ENCODE measurements at regions not wholly inside any gene's neighbourhood (a gene's known extent, or its start where the extent isn't known, plus 50 kb on each side); places are given as distances from the start of the nearest gene placed in this dataset.

GRCh38 chr3:95456835-95457234, 1357.6 kb upstream of the EPHA6 start:
- Histone ChIP-seq H3K4me1 (ENCODE audit: insufficient read depth) (peaks cover 5% of the 10 kb centered on the region), H3K27me3 (no peaks in the 10 kb centered on the region), H2AFZ (no peak overlapping the region), H3K4me3 (no peak overlapping the region), H3K36me3 (replicated peaks; ENCODE audit: insufficient read depth, low read depth) (no peaks in the 10 kb centered on the region), H3K4me2 (no peak overlapping the region), H3K9me2 (replicated peaks; ENCODE audit: insufficient read depth) (no peaks in the 10 kb centered on the region), H3K79me2 (no peaks in the 10 kb centered on the region), H3K9me3 (ENCODE audit: low read depth) (no peaks in the 10 kb centered on the region), H3K27ac (no peak overlapping the region), H4K20me1 (ENCODE audit: insufficient read depth, poor library complexity, severe bottlenecking) (no peaks in the 10 kb centered on the region)
- TF ChIP-seq CTCF (IDR thresholded peaks at IDR 0.05; ENCODE audit: poor library complexity) (no peak), EZH2 (IDR thresholded peaks at IDR 0.05; ENCODE audit: borderline replicate concordance) (no peak), EZH2phosphoT487 (IDR thresholded peaks at IDR 0.05; ENCODE audit: low read depth, severe bottlenecking, unreplicated experiment) (no peak)
- DNase-seq (ENCODE audit: low spot score) = no peak

GRCh38 chr3:95459706-95460105, 1354.7 kb upstream of the EPHA6 start:
- H3K4me3 ChIP-seq = no peak overlapping the region
- DNase-seq (ENCODE audit: low spot score) = no peak
- H4K20me1 ChIP-seq (ENCODE audit: insufficient read depth, poor library complexity, severe bottlenecking) = no peaks in the 10 kb centered on the region
- H3K27ac ChIP-seq = no peak overlapping the region
- H3K4me2 ChIP-seq = no peak overlapping the region
- no peaks in the 10 kb centered on the region for H3K9me3 ChIP-seq (ENCODE audit: low read depth)
- 64% methylated on average over 3 of the region's 3 CpGs for WGBS (ENCODE audit: low lambda C conversion rate, missing lambda C conversion rate)
- no peaks in the 10 kb centered on the region for H3K9me2 ChIP-seq (replicated peaks; ENCODE audit: insufficient read depth)
- no peaks in the 10 kb centered on the region for H3K27me3 ChIP-seq
- peaks cover 5% of the 10 kb centered on the region for H3K4me1 ChIP-seq (ENCODE audit: insufficient read depth)
- no peaks in the 10 kb centered on the region for H3K79me2 ChIP-seq
- no peak for TF ChIP-seq EZH2phosphoT487 (IDR thresholded peaks at IDR 0.05; ENCODE audit: low read depth, severe bottlenecking, unreplicated experiment)
- TF ChIP-seq CTCF (IDR thresholded peaks at IDR 0.05; ENCODE audit: poor library complexity) = no peak
- no peak for TF ChIP-seq EZH2 (IDR thresholded peaks at IDR 0.05; ENCODE audit: borderline replicate concordance)
- no peak overlapping the region for H2AFZ ChIP-seq
- H3K36me3 ChIP-seq (replicated peaks; ENCODE audit: insufficient read depth, low read depth) = no peaks in the 10 kb centered on the region

- no peak overlapping the region for H3K4me3 ChIP-seq
- no peaks in the 10 kb centered on the region for H3K36me3 ChIP-seq (replicated peaks; ENCODE audit: insufficient read depth, low read depth)
- no peaks in the 10 kb centered on the region for H3K9me2 ChIP-seq (replicated peaks; ENCODE audit: insufficient read depth)
- WGBS (ENCODE audit: low lambda C conversion rate, missing lambda C conversion rate) = 51% methylated on average over 2 of the region's 2 CpGs
- H3K4me2 ChIP-seq = peak overlapping the region; percentile 17
- no peaks in the 10 kb centered on the region for H3K27me3 ChIP-seq
- peak overlapping the region; percentile 24 for H3K27ac ChIP-seq
- H3K9me3 ChIP-seq (ENCODE audit: low read depth) = no peaks in the 10 kb centered on the region
- TF ChIP-seq EZH2phosphoT487 (IDR thresholded peaks at IDR 0.05; ENCODE audit: low read depth, severe bottlenecking, unreplicated experiment) (no peak), CTCF (IDR thresholded peaks at IDR 0.05; ENCODE audit: poor library complexity) (no peak), EZH2 (IDR thresholded peaks at IDR 0.05; ENCODE audit: borderline replicate concordance) (no peak)
- no peak for DNase-seq (ENCODE audit: low spot score)
- no peaks in the 10 kb centered on the region for H3K79me2 ChIP-seq
- peaks cover 5% of the 10 kb centered on the region for H3K4me1 ChIP-seq (ENCODE audit: insufficient read depth)
- no peaks in the 10 kb centered on the region for H4K20me1 ChIP-seq (ENCODE audit: insufficient read depth, poor library complexity, severe bottlenecking)
- H2AFZ ChIP-seq = no peak overlapping the region
Measured at GRCh38 chr3:95460274-95460673, 1354.1 kb upstream of the EPHA6 start.

GRCh38 chr3:95462161-95462560, 1352.2 kb upstream of the EPHA6 start:
- TF ChIP-seq EZH2phosphoT487 (IDR thresholded peaks at IDR 0.05; ENCODE audit: low read depth, severe bottlenecking, unreplicated experiment) (no peak), EZH2 (IDR thresholded peaks at IDR 0.05; ENCODE audit: borderline replicate concordance) (no peak), CTCF (IDR thresholded peaks at IDR 0.05; ENCODE audit: poor library complexity) (no peak)
- Histone ChIP-seq H3K9me2 (replicated peaks; ENCODE audit: insufficient read depth) (no peaks in the 10 kb centered on the region), H4K20me1 (ENCODE audit: insufficient read depth, poor library complexity, severe bottlenecking) (no peaks in the 10 kb centered on the region), H3K9me3 (ENCODE audit: low read depth) (no peaks in the 10 kb centered on the region), H3K4me3 (no peak overlapping the region), H3K79me2 (no peaks in the 10 kb centered on the region), H2AFZ (no peak overlapping the region), H3K27ac (peak overlapping the region; percentile 11), H3K4me2 (peak overlapping the region; percentile 2), H3K4me1 (ENCODE audit: insufficient read depth) (peaks cover 5% of the 10 kb centered on the region), H3K36me3 (replicated peaks; ENCODE audit: insufficient read depth, low read depth) (no peaks in the 10 kb centered on the region), H3K27me3 (no peaks in the 10 kb centered on the region)
- 34% methylated on average over 5 of the region's 5 CpGs for WGBS (ENCODE audit: low lambda C conversion rate, missing lambda C conversion rate)
- DNase-seq (ENCODE audit: low spot score) = no peak
